ENCODE measurements at regions not wholly inside any gene's neighbourhood (a gene's known extent, or its start where the extent isn't known, plus 50 kb on each side); places are given as distances from the start of the nearest gene placed in this dataset.
A peak's percentile ranks its signal among the peaks of the same experiment; 100 is the strongest.

DNA sequence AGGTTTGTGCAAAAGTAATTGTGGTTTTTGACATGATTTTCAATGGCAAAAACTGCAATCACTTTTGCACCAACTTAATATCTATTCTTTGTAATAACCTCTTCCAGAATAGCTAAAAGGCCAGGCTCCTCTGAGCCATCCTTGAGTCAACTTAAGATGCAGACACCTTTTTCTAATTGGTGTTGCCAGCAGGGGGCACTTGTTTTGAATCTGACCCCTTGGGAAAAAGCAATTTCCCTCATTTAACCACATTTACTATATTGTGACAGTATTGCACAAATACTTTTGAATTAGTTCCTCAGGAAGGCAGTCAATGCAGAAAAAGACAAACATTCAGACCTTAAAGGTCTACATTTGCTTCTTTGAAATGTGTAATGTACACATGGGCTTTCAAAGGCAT, 78.6 kb upstream of the GALNT5 start:
- DNase-seq (ENCODE audit: low read depth in 4 of 4, low spot score in 3 of 4): no peak

DNA sequence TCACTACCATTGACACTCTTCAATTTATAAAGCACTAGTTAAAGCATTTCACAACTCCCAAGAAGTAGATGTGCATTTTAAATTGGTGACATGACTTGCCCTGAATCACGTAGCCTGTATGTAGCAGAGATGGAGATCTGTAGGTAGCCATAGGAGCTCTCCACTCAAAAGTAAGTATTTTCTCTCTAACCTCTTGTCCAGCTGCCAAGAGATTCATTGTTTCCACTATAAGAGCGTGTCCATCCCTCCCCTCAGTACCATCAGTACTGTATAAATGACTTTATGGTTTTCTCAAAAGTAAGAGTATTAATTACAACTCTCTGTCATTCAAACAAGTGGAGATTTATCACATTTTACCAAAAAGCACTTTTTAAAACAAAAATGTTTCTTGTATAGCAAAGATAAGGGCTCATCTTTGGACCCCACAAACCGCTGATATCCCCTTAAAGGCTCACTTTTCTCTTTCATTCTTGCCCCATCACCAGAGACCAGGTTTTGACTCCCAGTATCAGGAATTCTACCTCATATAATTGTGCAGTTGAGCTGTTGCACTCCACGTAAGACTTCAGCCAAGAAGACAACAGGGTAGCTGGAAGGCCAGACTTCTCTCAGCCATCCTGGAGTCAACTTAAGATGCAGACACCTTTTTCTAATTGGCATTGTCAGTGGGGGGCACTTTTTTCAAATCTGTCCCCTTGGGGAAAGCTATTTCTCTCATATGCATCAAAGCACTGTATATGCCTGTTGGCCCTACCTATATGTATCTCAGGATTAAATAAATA, 78.0 kb upstream of the GALNT5 start:
- no peak for DNase-seq (ENCODE audit: low read depth in 4 of 4, low spot score in 3 of 4)

DNA sequence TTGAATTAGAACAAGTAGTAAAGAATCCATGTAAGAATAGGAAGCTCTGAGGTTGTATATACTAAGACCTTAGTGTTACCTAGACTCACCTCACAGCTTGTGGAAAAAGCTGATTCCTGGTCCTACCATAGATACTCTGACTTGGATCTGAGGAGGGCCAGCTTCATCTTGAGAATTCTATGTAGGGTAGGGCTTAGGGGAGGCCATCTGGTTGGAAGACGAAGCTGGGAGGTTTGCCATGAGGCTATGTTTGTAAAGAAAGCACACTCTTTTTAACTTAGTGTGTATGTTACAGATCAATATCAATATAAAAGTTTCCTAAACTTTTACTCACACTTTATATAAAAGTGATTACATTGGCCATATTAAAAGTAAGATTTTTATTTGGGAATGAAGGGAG, 77.1 kb upstream of the GALNT5 start:
- DNase-seq (ENCODE audit: low read depth in 4 of 4, low spot score in 3 of 4): no peak

DNA sequence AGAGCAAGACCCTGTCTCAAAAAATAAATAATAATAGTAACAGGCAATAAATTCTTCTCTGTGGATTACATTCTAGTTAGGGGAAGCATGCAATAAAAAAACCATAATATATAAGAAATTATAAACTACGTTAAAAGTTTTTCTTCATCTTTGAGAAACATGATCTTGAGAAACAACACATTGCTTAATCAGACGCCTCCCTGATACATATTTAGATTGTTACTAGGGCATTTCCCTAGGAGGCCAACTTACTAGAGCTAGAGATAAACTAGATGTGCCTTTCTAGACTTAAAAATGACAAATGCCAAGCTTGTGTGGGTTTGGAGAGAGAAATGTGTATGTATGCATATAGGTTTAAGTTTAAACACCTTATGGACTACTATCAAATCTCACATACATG, 76.3 kb upstream of the GALNT5 start:
- no peak for DNase-seq (ENCODE audit: low read depth in 4 of 4, low spot score in 3 of 4)

DNA sequence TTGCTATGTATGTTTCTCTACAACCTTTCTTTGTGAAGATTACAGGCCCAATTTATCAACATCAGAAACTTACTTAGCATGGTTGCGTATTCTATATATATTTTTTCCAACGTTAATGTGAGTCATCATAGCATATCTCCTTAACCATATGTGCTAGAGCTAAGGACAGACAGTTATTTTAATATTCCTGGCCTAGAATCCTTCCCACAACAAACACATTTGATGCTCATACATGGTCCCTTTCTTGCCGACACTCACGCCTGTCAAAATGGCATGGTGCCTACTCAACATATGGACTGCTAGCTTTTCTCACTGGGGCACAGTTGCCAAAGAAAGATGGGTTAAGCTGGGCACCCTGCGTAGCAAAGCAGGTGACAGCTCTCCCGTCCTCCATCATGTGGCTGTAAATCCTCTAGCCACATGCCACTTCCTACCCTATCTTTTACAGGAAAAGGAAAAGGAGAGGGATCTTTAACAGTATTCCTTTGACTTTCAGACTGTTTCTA, 75.2 kb upstream of the GALNT5 start:
- DNase-seq (ENCODE audit: low read depth in 4 of 4, low spot score in 3 of 4): no peak

DNA sequence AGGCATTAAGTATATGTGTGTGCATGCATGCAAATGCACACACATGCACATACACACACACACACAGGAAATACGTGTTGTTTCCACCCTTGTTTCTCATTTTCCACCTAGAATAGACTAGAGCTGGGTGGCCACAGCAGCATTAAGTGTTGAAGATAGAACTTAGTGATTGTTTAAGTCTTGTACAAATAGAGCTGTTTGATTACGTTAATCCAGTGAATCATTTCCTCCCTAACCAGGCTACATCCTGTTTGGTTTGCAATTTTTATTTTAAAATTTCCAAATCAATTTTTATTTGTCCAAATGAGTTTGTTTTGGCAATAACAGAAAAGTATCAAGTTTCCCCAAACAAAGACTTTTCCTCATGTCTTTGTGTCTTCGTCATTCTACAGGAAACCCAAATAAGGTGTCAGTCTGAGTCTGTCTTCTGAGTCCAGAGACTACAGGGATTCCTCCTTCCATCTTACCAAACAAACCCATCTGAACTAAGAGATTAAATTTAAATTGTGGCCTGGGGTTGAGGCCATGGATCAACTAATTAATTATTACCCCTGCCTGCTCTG, 74.6 kb upstream of the GALNT5 start:
- no peak for DNase-seq (ENCODE audit: low read depth in 4 of 4, low spot score in 3 of 4)

DNA sequence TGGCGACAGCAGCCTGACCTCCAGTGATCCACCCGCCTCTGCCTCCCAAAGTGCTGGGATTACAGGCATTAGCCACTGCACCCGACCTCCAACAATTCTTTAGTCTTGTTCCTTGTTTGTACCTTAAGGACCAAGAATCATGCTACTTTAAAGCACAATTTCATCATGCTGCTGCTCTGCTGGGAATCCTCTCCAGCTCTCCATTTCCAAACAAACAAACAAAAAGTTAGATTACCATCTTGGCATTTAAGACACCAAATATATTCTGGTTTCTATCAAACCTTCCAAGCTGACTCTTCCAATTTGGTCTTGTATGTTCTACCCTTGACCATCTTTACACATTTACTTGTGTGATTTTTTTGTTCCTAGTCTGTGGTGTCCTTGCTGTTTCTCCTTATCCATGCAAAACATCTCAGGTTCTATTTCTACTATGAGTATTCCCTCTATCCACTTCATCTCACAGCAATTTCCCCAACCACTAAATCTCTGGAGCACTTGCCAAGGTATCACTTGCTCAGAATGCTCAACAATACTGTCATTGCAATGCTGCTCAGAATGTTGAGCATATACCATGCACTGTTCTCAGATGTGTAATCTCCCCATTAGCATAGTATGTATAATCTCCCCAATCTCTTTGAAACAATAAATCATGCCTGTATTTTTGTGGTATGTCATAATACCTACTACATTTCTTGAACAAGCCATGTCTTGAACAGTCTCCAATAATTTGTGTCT, 73.2 kb upstream of the GALNT5 start:
- no peak for DNase-seq (ENCODE audit: low read depth in 4 of 4, low spot score in 3 of 4)

DNA sequence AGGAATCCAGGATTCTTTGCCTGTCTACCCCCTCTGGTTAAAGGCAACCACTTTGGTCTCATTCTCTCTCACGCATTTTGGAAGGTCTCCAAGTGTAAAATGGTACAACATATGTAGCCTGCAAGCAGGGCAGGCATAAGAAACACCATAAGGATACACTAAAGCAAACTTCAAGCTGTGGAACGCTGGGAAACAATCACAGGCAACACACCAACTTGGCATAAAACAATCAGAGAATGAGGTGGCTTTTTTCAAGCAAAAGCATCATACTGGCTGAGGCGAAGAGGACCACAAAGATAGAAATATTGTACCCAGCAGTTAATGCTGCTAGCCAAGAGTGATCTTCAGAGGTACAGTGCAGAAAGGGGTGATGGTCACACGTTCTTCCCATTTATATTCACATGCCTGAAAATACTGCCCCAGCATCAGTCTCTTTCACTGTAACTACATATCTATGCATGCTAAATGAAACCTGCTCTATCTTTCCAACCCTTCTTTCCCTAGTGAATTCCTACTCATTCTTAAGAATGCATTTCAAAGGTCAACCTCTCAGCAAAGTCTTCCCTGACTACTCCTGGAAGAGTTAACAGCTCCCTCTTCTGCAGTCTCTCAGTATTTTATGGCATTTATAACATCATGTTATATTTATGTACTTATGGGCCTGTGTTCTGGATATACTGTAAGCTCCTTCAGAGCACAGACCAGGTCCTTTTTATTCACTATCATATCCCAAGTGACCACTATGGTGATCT, 71.9 kb upstream of the GALNT5 start:
- no peak for DNase-seq (ENCODE audit: low read depth in 4 of 4, low spot score in 3 of 4)

DNA sequence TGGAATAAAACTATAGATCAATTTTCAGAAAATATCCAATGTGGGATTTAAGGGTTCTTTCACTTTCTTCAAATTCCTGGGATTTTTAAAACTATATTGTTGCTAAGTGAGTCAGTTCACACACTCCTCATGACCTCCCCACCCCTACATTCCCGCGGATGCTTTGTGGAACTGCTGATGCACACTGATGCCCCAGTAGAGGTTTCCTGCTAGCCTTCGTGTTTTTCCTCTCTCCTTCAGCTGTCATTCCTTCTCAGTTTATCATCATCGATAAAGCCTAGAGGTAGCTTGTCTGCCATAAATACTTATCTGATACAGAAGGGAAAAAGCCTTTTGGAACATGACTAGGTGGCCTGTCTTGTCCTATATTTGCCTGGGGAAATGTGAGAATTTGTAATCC, 67.4 kb upstream of the GALNT5 start:
- no peak for DNase-seq (ENCODE audit: low read depth in 4 of 4, low spot score in 3 of 4)

DNA sequence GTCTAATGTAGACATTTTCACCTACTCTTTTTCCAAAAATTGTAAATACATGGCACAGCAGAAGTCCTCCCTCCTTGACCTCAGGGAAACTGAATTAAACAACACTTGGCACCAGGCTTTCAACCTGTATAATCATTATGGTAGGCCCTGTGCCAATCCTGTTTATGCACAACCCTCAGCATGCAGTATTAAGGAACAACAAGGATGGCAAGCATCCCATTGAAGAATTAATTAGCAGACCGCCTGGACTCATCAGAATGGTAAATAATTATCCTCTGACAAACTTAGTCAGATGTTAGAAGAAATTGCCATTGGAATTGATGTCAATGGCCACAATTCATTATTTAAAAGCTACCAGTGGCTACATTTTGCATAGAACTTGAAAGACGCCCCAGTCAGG, 66.3 kb upstream of the GALNT5 start:
- DNase-seq (ENCODE audit: low read depth in 4 of 4, low spot score in 3 of 4): no peak

DNA sequence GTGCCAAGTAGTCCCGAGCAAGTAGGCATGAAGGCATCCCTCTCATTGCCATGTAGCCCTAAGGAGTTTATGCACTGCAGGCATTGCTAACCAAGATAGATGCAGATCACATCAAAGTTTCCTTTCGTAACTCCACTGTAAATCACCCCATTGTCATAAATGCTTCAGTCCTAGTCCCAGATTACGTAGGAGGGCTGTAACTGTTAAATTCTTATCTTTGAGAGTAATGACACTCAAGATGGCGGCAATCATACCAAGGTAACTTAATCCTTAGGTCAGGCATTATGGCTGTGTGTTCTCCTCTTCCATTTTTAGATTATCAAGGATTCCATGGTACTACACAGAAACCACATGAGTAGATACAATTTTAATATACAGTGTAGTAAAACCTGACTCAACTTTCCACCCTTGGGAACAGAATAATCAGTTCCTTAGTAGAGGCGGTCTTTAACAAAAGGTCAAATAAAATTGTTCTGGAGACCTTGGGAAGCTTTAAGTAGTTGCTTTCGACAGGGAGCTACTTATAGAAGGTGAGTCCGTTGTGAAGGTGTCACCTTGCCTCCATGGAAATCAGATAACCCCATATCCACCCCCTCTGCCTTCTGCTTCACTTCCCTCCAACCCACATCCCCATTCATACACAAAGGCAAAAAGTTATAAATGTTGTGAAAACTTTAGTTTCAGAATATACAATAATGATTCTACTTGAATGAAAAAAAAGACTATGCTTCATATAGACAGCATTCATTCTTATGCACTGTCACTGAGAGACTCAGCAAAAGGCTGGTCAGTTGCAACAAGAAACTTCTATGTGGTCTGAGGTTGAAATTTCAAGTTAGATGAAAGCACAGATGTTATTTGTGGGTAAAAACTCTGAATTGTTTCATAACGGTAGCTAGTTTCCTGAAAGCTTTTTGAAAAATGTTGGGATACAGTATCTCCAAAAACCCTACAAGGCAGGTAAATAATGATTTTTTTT, 64.8 kb upstream of the GALNT5 start:
- no peak for DNase-seq (ENCODE audit: low read depth in 4 of 4, low spot score in 3 of 4)

DNA sequence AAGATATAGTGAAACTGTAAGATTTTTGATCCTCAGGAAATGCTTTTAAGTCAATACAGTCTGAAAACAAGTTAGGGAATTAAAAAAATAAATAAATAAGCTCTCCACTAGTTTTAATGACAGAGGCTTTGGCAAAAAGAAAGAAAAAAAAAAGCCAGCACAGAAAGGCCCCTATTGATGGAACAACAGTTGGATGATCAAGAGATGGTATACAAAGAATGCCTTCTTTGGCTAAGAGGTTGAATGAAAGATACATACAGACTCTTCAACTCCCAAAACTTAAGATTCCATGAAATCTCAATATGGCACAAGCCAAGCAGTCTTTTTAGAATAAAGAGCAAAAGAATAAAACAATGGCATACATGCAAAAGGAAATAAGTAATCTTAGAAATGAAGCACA, 64.0 kb upstream of the GALNT5 start:
- DNase-seq (ENCODE audit: low read depth in 4 of 4, low spot score in 3 of 4): no peak

DNA sequence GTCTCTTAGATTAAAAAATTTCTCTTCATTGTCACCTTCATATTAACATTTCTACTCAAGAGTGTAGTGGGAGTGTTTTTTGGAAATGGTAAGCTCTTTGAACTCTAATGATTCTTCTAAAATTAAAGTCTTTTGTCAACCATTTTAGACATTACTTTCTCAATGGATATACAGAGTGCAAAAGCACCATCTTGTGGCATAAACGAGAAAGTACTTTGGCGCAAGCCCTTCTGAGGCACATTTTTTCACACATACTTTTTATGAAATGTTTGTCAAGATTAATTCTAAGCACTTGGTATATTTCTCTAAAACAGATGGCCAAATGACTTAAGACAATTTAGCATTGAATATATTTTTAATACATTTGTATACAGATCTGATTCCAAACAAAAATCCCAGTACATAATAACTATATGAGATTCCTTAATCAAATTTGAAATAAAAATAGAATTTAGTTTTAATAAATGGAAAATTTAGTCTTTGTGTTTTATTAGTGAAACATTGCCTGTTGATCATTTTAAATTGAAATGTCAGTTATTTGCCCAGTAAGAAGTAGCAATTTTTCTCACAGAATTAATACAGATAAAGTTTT, 63.3 kb upstream of the GALNT5 start:
- DNase-seq (ENCODE audit: low read depth in 4 of 4, low spot score in 3 of 4): peak in 3 of 4 donors; percentile 5 to 24 (median 18)

DNA sequence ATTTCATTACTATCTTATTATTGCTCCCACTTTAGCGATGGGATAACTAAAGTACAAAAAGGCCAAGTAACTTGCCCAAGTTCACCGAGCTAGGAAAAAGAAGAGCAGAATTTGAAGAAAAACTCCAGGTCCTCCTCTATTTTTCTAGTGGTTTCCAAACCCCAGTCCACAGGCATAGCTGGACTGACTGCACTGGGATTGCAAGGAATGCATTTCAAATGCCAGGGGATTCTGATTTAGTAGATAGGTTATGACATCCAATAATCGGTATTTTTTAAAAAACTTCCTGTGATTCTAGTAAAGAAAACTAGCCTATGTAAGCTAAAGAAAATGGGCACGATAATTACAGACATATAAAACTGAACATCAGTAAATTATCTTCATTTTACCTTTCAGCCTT, 62.7 kb upstream of the GALNT5 start:
- no peak for DNase-seq (ENCODE audit: low read depth in 4 of 4, low spot score in 3 of 4)

DNA sequence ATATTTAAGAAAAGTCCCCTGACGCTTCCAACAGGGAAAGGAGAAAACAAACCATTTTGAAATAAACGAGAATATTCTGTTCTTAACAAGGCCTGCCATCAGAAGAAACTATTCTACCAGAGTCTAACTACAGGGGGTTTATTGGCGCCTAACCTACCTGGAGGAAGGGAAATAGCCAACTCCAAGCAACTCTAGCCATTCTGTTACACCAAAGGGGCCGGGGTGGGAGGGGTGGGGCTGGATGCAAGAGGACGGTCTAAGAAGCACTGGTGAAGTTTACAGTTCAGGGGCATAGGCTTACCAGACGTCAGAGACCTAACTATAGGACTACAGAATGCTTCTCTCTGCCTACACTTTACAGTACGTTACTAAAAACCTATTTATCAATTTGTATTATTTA, 60.5 kb upstream of the GALNT5 start:
- DNase-seq (ENCODE audit: low read depth in 4 of 4, low spot score in 3 of 4): no peak

DNA sequence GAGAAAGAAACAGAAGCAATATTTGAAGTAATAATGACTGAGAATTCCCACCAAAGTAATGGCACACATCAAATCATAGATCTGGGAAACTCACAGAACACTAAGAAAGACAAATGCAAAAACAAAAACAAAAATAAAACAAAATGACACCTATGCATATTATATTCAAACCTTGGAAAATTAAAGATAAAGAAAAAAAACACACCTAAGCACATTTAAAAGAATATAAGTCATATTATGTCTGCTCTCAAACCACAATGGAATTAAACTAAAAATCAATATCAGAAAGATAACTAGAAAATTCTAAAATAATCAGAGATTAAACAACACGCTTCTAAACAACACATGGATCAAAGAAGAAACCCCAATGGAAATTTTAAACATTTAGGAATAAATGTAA, 59.7 kb upstream of the GALNT5 start:
- no peak for DNase-seq (ENCODE audit: low read depth in 4 of 4, low spot score in 3 of 4)

DNA sequence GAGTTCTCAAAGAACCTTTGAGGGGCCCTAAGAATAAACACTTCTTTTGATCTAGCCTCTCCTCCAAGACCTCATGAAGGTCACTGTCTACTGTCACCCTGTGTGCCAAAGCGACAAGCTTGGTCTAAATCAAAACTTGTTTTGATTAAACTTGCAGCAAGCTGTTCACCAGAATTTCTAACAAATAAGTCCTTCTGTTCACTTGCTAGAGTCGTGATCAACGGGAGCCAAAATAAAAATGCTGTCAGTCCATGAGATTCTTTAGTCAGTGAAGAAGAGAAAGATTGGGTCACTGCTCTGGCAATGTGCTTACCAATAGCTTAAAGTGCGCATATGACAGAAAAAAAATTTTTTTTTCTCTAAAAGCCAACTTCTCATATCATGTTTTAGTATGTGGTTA, 53.9 kb upstream of the GALNT5 start:
- DNase-seq (ENCODE audit: low read depth in 4 of 4, low spot score in 3 of 4): no peak

DNA sequence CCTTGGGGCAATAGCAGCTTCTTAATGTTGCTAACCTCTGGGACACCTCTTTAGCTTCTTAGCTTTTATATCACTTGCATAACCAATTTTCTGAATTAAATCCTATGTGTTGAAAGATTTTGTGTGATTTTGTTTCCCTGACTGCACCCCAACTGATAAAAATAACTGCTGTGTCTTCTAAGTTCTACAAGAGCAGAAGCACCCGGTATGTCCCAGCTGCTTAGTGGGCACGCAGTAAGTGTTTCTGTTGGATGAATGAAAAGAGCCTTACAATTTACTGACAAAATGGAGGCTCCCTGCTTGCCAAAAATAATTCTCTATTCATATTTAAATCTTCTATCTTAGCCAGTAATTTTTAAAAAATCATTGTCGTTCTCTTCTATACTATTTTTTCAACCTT, 53.1 kb upstream of the GALNT5 start:
- no peak for DNase-seq (ENCODE audit: low read depth in 4 of 4, low spot score in 3 of 4)

DNA sequence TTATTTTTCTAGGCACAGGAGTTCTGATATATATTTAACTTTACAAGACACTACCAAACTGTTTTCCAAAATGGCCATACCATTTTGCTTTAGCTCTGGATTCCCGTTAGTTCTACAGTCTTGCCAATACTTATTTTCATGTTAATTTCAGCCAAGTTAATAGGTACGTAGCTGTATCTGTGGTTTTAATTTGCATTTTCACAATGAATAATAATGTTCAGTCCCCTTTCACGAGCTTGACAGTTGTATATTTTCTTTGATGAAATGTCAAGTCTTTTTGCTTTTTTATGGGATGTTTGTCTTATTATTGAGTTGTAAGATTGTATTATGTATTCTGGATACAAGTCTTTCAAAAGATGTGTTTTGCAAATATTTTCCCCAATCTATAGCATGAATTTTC, 50.6 kb upstream of the GALNT5 start:
- no peak for DNase-seq (ENCODE audit: low read depth in 4 of 4, low spot score in 3 of 4)

Data from left renal pelvis (tissue), 4 donors.